Stimulated activated CD4-positive, alpha-beta T cell treated with anti-CD3 and anti-CD28 coated beads, Interleukin-1b, Interleukin-23, amount 100 ng/mL, for 1 hour (primary cell): ENCODE measurements at regions not wholly inside any gene's neighbourhood (a gene's known extent, or its start where the extent isn't known, plus 50 kb on each side); places are given as distances from the start of the nearest gene placed in this dataset.

ENCODE experiments used
- DNase-seq, 2 donors: peaks; one replicate each; pipeline ENCODE4 v3.0.0-alpha.2; 2020; ENCODE audit warnings: low read depth in 2 of 2

DNA sequence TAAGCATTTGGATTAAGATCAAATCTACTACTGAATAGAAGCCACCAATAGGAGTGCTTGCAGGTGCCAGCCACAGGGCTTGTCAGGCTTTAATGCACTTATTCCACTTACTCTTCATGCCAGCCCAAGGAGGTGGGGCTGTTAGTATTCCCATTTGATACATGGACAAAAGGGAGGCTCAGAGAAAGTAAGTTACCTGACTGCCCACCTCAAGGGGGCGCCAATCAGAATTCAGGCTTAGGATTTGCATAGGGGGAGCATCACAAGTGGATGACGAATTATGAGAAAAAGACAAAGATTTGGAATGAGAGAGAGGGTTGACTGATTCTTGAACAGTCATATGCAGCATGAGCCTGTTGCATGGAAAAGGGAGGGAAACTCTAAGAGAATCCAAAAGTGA is 188.4 kb upstream of the TSHZ2 start:
- peak in 1 of 2 donors; percentile 15 for DNase-seq

GRCh38 chr20:52780462-52780861 is 191.7 kb upstream of the TSHZ2 start:
- DNase-seq: no peak

- no peak for DNase-seq
These were observed 193.0 kb upstream of the TSHZ2 start for GRCh38 chr20:52779125-52779524.

DNA sequence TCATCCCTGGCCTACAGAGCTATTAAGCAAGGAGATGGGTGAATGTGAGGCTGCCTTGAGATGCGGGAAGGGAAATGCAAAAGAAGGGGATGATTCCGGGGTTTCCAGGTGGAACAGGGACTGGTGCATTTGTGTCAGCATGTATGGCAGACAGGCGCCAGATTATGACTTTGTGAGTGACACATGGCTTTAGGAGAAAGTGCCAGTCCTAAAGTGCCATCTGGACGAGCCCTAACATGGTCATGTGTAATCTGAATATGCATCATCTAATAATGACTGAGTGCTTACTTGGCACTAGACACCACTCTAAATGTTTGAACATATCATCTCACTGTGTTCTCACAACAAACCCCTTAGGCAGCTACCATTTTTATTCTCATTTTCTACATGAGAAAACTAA is 195.0 kb upstream of the TSHZ2 start:
- no peak for DNase-seq

GRCh38 chr20:52775786-52776185 is 196.4 kb upstream of the TSHZ2 start:
- DNase-seq: no peak

DNA sequence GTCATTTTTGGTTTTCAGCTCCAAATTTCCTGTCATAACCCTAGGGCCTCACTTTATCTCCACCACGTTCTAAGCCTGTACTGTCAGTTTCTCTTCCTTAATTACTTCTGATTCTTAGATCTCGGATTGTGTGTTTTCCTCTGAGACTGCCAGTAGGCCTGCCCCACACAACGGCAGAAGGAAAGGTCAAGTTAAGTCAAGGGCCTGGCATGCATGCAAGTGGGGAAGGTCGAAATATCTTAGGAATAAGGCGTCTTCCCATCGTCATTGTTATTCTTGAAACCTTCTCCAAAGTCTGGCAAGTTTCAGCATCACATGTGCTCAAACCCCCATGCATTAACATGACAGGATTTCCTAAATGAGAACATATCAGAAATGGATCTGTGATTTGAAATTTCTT is 203.5 kb upstream of the TSHZ2 start:
- DNase-seq: no peak

DNA sequence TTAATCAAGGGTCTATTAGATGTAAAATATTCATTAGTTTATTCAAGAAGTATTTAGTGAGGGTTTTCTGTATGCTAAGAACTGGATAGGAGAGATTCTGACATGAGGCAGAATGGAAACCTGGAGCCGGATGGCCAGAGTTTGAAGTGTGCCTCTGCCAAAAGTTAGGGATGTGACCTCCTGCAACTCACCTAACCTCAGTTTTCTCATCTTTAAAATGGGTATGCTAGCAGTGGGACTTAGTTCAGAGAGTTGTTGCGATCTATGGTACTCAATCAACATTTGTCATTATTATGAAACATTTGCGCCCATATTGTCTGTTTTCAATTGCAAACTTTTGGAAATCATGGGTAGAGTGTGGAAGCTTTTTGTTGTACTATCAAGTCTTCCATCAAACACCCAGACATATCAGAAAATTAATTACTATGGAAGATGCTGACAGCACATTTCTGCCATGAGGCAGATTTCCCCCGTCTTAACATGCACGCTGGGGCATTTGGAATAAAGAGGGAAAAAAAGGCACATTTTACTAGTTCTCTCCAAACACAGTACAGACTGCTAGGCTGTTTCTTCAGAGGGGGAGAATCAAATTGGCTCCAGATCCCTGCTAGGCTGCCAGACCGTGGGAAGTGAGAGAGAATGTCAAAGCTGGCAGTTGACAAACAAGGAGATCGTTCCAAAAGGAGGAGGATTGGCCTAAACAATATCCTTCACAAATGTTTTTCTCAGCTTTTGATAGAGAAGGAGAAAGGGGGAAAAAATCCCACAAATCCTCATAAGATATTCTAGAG is 205.3 kb upstream of the TSHZ2 start:
- DNase-seq: no peak

DNA sequence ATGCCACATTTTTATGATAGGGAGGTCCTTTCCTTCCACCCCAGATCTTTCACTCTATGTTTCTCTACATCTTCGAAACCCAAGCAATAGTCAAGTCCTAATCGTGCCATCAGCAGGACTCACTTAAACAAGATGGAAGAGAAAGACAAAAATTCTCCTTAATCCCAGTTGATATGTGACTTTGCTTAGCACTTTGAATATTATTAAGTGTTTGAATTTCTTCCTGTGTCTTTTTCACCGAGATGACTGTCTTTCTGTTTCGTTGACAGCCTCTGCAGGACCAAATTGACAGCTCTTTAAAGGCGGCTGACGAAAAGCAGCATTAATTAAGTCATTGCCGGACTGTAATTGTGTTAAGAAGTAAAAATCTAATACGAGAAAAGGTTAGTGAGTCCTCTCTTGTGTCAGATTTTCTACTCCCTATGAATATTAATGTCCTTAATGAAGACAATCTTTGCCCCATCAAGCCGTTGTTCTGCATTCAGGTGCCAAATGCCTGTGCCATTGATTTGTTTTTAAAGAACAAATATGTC is 208.8 kb upstream of the TSHZ2 start:
- DNase-seq: no peak

GRCh38 chr20:52761867-52762266 is 210.3 kb upstream of the TSHZ2 start:
- DNase-seq: no peak

GRCh38 chr20:52760791-52761190 is 211.4 kb upstream of the TSHZ2 start:
- no peak for DNase-seq

GRCh38 chr20:52757411-52757810 is 214.7 kb upstream of the TSHZ2 start:
- DNase-seq: no peak

DNA sequence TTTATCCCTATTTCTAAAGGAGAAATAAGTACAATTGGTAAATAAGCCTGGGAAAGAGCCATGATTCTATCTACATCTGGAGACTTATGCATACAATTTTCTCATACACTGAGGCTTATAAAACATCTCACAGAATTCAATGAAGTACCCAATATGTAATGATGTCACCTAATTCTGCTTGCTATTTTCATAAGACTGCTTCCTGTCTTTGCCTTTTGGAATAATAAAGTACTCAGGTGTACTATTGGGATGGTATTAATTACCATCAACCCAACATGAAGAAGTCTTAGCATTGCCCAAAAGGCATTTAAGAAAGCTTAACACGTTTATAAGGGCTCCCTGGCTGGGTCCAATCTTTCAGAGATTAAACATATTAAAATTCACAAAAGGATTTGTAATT is 216.4 kb upstream of the TSHZ2 start:
- DNase-seq: no peak

- no peak for DNase-seq
These were observed 217.8 kb upstream of the TSHZ2 start for GRCh38 chr20:52754366-52754765.

DNA sequence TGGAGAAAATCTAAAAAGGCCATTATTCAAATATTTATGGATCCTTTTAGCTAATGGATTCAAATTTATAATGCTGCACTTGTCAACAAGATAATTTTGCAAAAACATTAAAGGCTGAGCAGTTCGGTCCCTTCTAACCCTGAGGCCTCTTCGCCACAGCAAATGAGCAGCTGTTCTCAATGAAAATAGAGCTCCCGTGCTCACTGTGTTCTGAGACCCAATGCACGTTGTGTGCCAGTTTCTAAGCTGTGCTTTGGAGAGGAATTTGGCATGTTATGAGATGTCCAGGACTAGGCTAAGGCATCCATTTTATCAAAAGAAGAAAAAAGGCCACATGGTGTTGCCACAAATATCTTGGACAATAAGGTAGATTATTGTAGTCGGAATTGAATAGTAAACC is 220.1 kb upstream of the TSHZ2 start:
- no peak for DNase-seq

DNA sequence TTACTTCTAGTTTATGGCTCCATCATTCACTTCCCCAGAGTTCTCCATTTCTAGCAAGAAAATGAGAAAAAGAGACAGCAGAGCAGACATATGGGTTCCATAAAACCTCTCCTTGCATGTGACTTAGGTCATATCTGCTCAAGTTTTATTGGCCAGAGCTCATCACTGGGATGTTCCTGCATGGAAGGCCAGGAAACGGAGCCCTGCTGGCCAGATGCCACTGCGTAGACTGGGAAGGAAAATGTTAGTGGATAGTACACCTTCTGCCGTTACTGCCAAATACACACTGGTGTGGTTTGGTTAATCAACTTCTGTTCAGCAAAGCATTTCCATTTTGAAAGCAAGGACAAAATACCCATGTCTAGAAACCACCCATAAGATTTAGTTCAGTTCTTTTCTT is 220.6 kb upstream of the TSHZ2 start:
- DNase-seq: no peak

- no peak for DNase-seq
These were observed 222.2 kb upstream of the TSHZ2 start for GRCh38 chr20:52749938-52750337.

- DNase-seq: no peak
These were observed 223.2 kb upstream of the TSHZ2 start for GRCh38 chr20:52748990-52749389.

GRCh38 chr20:52748285-52748932 is 223.7 kb upstream of the TSHZ2 start:
- DNase-seq: no peak

GRCh38 chr20:52747845-52748284 is 224.3 kb upstream of the TSHZ2 start:
- no peak for DNase-seq

GRCh38 chr20:52746770-52747169 is 225.4 kb upstream of the TSHZ2 start:
- DNase-seq: no peak

- no peak for DNase-seq
These were observed 226.0 kb upstream of the TSHZ2 start for GRCh38 chr20:52746190-52746589.

- no peak for DNase-seq
These were observed 227.7 kb upstream of the TSHZ2 start for GRCh38 chr20:52744441-52744840.

- DNase-seq: no peak
These were observed 234.1 kb upstream of the TSHZ2 start for GRCh38 chr20:52738081-52738480.
